GM12878 (cell line): ENCODE measurements at regions not wholly inside any gene's neighbourhood (a gene's known extent, or its start where the extent isn't known, plus 50 kb on each side); places are given as distances from the start of the nearest gene placed in this dataset.
"Not testable (repeated sequence)": the region's sequence is repeated elsewhere in the genome, so short reads cannot be mapped to it uniquely, and the experiment has no call there.

ENCODE experiments used
- ATAC-seq: fragments of 200-7000 bp; cut with Tn5 transposase; 3 replicates; pipeline ENCODE4 v1.9.1; 2020; ENCODE audit warnings: mild to moderate bottlenecking, moderate library complexity
- BruUV-seq: library from RNA; stranded (reverse); fragments of 400-500 nt; replicated peaks from 2 replicates; lab custom pipeline; 2021; lab: Mats Ljungman, UMichigan
- CTCF ChIA-PET: fragments of 300-600 bp; sonication (Branson Sonifier 250); formaldehyde crosslinking; extraction: SDS; loops from one replicate; lab custom pipeline; 2021; ENCODE audit warnings: inconsistent platforms; lab: Yijun Ruan, JAX
- POLR2A ChIA-PET: fragments of 350-600 bp; formaldehyde crosslinking; extraction: SDS; loops from one replicate; lab custom pipeline; 2021; ENCODE audit warnings: inconsistent platforms; lab: Charles Lee
- RAD21 ChIA-PET: fragments of 300-600 bp; sonication (Branson Sonifier 250); formaldehyde crosslinking; loops from one replicate; lab custom pipeline; 2023; ENCODE audit warnings: antibody characterized with exemption; ENCODE audit not compliant: unreplicated experiment; lab: Charles Lee
- SMC1A ChIA-PET: fragments of 300-600 bp; sonication (Branson Sonifier 250); formaldehyde crosslinking; loops from one replicate; lab custom pipeline; 2023; ENCODE audit not compliant: unreplicated experiment, uncharacterized antibody; lab: Charles Lee
- DNase-seq: peaks from one replicate; pipeline ENCODE4 v3.0.0-alpha.2; 2011; ENCODE audit warnings: low read depth, low spot score
- FAIRE-seq: peaks from 3 replicates; lab custom pipeline; 2011; peaks lifted over from hg19 to GRCh38; lab: Jason Lieb, UNC
- H2AFZ ChIP-seq: 2 replicates; pipeline ENCODE4 v1.6.0; 2011; ENCODE audit warnings: low read depth, low read length, control low read depth; ENCODE audit not compliant: control insufficient read depth
- H3K27ac ChIP-seq: 2 replicates; pipeline ENCODE4 v1.5.1; 2011; ENCODE audit warnings: control low read depth; ENCODE audit not compliant: control insufficient read depth, insufficient read depth
- H3K27me3 ChIP-seq, 2 experiments: replicated peaks in 1 of 2; 2 replicates each; pipeline versions ENCODE4 v1.6.0 to v1.6.1; 2011; ENCODE audit warnings: low read length in 1 of 2; ENCODE audit not compliant: control insufficient read depth in 2 of 2, insufficient read depth in 2 of 2
- H3K36me3 ChIP-seq, 2 experiments: 2 replicates each; pipeline ENCODE4 v1.5.1; 2011; ENCODE audit warnings: low read length in 1 of 2; ENCODE audit not compliant: control insufficient read depth in 2 of 2, insufficient read depth in 2 of 2
- H3K4me1 ChIP-seq: 2 replicates; pipeline ENCODE4 v1.6.1; 2011; ENCODE audit warnings: mild to moderate bottlenecking, low read length, moderate library complexity, mixed read lengths; ENCODE audit not compliant: control insufficient read depth, insufficient read depth
- H3K4me2 ChIP-seq: 2 replicates; pipeline ENCODE4 v1.6.0; 2011; ENCODE audit warnings: control low read depth; ENCODE audit not compliant: control insufficient read depth, insufficient read depth
- H3K4me3 ChIP-seq: fragments of 200-600 bp; sonication (generic); 2 replicates; pipeline ENCODE4 v1.5.1; 2016
- H3K79me2 ChIP-seq: 2 replicates; pipeline ENCODE4 v1.6.0; 2011; ENCODE audit warnings: low read length; ENCODE audit not compliant: control insufficient read depth, insufficient read depth
- H3K9ac ChIP-seq: 2 replicates; pipeline ENCODE4 v1.8.0; 2011; ENCODE audit warnings: low read length, control low read depth, mixed read lengths; ENCODE audit not compliant: control insufficient read depth, insufficient read depth
- H3K9me3 ChIP-seq: replicated peaks from 3 replicates; pipeline ENCODE4 v1.5.1; 2011; ENCODE audit warnings: mild to moderate bottlenecking, low read length; ENCODE audit not compliant: control insufficient read depth, insufficient read depth
- H4K20me1 ChIP-seq: 2 replicates; pipeline ENCODE4 v1.6.0; 2011; ENCODE audit not compliant: control insufficient read depth, insufficient read depth
- BCL11A ChIP-seq: IDR thresholded peaks from 2 replicates; pipeline ENCODE4 v1.6.1; 2011; ENCODE audit warnings: low read depth, low read length
- BRCA1 ChIP-seq: IDR thresholded peaks from 2 replicates; pipeline ENCODE4 v1.6.1; 2011; ENCODE audit warnings: low read depth, low read length, improper control_type of control experiment
- ETV6 ChIP-seq, 2 experiments: fragments of 450-650 bp in 1 of 2; IDR thresholded peaks in 1 of 2; conservative IDR thresholded peaks in 1 of 2; 2 replicates each; pipeline ENCODE4 v1.6.1; 2014; ENCODE audit warnings: antibody characterized with exemption in 1 of 2, borderline replicate concordance in 1 of 2, low read depth in 1 of 2, mild to moderate bottlenecking in 1 of 2, moderate library complexity in 1 of 2
- HDAC2 ChIP-seq: fragments of 200-600 bp; sonication (generic); IDR thresholded peaks from 2 replicates; pipeline ENCODE4 v1.6.1; 2017
- HDGF ChIP-seq: fragments of 450-650 bp; IDR thresholded peaks from 2 replicates; pipeline ENCODE4 v1.6.1; 2016; ENCODE audit warnings: antibody characterized with exemption
- NFYA ChIP-seq: IDR thresholded peaks from 2 replicates; pipeline ENCODE4 v1.6.1; 2011; ENCODE audit warnings: low read depth, mild to moderate bottlenecking, low read length, improper control_type of control experiment, borderline replicate concordance
- NR2C1 ChIP-seq: fragments of 450-650 bp; IDR thresholded peaks from 2 replicates; pipeline ENCODE4 v1.6.1; 2017; ENCODE audit warnings: antibody characterized with exemption, mild to moderate bottlenecking, moderate library complexity
- POLR2AphosphoS5 ChIP-seq: IDR thresholded peaks from 2 replicates; pipeline ENCODE4 v1.6.1; 2011; ENCODE audit warnings: mild to moderate bottlenecking, low read length, inconsistent platforms
- SPI1 ChIP-seq: IDR thresholded peaks from 2 replicates; pipeline ENCODE4 v1.6.1; 2011; ENCODE audit warnings: low read depth, mild to moderate bottlenecking, low read length, moderate library complexity, borderline replicate concordance; ENCODE audit not compliant: insufficient read depth
- STAT3 ChIP-seq: IDR thresholded peaks from 2 replicates; pipeline ENCODE4 v1.6.1; 2011; ENCODE audit warnings: low read depth, low read length, improper control_type of control experiment
- ZBED1 ChIP-seq: IDR thresholded peaks from 2 replicates; pipeline ENCODE4 v1.6.1; 2016; ENCODE audit warnings: borderline replicate concordance
- WGBS: methylation state at CpG from one replicate; pipeline ENCODE4 v1.1.6; 2016; ENCODE audit warnings: low lambda C conversion rate; ENCODE audit not compliant: insufficient replicate concordance, insufficient coverage; ENCODE audit errors: missing lambda C conversion rate; 5-methylcytosine and 5-hydroxymethylcytosine counted together
- in situ Hi-C: fragments of 300-500 bp; cut with MboI; formaldehyde crosslinking; loops from 9 replicates; pipeline ENCODE4 v1.14.3; 2018; ENCODE audit warnings: mixed read lengths
- intact Hi-C: fragments of 100-400 bp; cut with micrococcal nuclease; formaldehyde crosslinking; loops from one replicate; pipeline ENCODE4 v1.14.2; 2022; ENCODE audit not compliant: unreplicated experiment
- TF ChIP-seq, protein P1 (sequence below): fragments of 450-650 bp; IDR thresholded peaks from 2 replicates; pipeline ENCODE4 v1.6.1; 2018; ENCODE audit warnings: borderline replicate concordance, mild to moderate bottlenecking; ENCODE audit not compliant: partially characterized antibody
- TF ChIP-seq, protein P2 (sequence below): fragments of 450-650 bp; IDR thresholded peaks from 2 replicates; pipeline ENCODE4 v1.6.1; 2014; ENCODE audit warnings: mild to moderate bottlenecking

DNA sequence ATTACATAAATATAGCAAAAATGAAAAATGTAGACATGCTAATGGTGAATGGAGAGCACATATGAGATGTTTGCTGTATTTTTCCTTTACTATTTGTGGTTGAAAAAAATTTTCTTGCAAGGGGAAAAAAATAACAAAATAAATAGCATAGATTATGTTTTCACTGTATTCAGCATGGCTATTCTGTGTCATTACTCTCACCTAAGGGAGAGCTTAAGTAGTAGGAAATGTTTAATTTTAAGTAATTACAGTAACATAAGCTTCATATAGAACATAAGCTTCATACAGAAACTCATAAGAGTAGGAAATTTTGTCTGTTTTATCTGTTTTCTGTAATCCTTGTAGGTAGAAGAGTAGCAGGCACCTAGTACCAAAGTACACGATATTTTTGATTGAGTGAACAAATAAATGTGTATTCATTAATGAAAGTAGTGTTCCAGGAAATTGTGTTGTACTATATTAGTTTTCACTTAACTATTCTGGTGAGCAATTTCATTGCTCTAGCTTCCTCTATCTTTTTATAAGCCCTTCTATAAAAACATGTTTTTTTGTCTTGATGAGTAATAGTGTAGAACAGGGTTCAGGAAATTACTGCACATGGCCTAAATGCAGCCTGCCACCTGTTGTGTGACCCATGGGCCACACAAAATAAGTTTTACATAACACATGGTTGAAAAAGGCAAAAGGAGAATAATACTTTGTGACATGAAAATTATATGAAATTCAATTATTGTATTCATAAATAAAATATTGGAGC lies 1025.0 kb upstream of the CDH10 start (continued):
- TF ChIP-seq SPI1 (no peak), HDAC2 (no peak)

DNA sequence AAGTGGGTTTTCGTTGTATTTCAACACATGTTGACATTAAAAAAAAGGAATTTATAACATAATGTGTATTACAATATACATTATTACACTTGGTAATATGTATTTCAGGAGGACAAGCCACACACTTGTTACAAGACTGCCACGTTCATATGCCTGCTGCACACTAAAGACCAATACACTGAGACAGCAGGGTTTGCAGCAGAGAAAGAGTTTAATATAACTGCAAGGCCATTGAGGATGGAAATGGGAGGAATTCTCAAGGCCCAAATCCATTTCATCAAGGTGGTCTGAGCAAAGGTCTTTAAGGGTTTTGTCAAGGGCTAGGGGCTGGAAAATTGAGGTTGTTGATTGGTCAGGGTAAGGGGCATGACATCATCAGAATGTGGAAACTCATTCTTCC lies 1017.8 kb upstream of the CDH10 start:
- no peaks in the 10 kb centered on the region for H4K20me1 ChIP-seq
- no peaks in the 10 kb centered on the region; the same call in 2 of the 3 replicates for H3K9me3 ChIP-seq
- in situ Hi-C loops: no loop called here
- H3K4me1 ChIP-seq: no peaks in the 10 kb centered on the region
- ChIA-PET RAD21 (no interaction called here), POLR2A (no interaction called here), SMC1A (no interaction called here), CTCF (no interaction called here)
- TF ChIP-seq BRCA1 (no peak), BCL11A (no peak), NR2C1 (no peak), STAT3 (no peak), ETV6 (conservative IDR thresholded peaks at IDR 0.05 in 1 of 2, IDR thresholded peaks at IDR 0.05 in 1 of 2; ENCODE audit: borderline replicate concordance in 1 of 2, low read depth in 1 of 2) (no peak), NFYA (no peak), ZBED1 (no peak), POLR2AphosphoS5 (no peak), HDGF (no peak)
- TF ChIP-seq, protein P1, sequence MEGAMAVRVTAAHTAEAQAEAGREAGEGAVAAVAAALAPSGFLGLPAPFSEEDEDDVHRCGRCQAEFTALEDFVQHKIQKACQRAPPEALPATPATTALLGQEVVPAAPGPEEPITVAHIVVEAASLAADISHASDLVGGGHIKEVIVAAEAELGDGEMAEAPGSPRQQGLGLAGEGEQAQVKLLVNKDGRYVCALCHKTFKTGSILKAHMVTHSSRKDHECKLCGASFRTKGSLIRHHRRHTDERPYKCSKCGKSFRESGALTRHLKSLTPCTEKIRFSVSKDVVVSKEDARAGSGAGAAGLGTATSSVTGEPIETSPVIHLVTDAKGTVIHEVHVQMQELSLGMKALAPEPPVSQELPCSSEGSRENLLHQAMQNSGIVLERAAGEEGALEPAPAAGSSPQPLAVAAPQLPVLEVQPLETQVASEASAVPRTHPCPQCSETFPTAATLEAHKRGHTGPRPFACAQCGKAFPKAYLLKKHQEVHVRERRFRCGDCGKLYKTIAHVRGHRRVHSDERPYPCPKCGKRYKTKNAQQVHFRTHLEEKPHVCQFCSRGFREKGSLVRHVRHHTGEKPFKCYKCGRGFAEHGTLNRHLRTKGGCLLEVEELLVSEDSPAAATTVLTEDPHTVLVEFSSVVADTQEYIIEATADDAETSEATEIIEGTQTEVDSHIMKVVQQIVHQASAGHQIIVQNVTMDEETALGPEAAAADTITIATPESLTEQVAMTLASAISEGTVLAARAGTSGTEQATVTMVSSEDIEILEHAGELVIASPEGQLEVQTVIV: no peak
- TF ChIP-seq, protein P2, sequence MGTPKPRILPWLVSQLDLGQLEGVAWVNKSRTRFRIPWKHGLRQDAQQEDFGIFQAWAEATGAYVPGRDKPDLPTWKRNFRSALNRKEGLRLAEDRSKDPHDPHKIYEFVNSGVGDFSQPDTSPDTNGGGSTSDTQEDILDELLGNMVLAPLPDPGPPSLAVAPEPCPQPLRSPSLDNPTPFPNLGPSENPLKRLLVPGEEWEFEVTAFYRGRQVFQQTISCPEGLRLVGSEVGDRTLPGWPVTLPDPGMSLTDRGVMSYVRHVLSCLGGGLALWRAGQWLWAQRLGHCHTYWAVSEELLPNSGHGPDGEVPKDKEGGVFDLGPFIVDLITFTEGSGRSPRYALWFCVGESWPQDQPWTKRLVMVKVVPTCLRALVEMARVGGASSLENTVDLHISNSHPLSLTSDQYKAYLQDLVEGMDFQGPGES: no peak
- H3K27me3 ChIP-seq: no peaks in the 10 kb centered on the region
- no peaks in the 10 kb centered on the region for H3K36me3 ChIP-seq
- H3K4me2 ChIP-seq: no peak overlapping the region
- ATAC-seq (no peak), DNase-seq (no peak), FAIRE-seq (no peak)
- no peak overlapping the region for H3K9ac ChIP-seq
- intact Hi-C loops: no loop called here
- 2% methylated on average over 2 of the region's 2 CpGs for WGBS
- H3K4me3 ChIP-seq: no peak overlapping the region
- no peak overlapping the region for H2AFZ ChIP-seq
- no peaks in the 10 kb centered on the region for H3K79me2 ChIP-seq
- BruUV-seq: no TSS peak
- no peak overlapping the region for H3K27ac ChIP-seq

DNA sequence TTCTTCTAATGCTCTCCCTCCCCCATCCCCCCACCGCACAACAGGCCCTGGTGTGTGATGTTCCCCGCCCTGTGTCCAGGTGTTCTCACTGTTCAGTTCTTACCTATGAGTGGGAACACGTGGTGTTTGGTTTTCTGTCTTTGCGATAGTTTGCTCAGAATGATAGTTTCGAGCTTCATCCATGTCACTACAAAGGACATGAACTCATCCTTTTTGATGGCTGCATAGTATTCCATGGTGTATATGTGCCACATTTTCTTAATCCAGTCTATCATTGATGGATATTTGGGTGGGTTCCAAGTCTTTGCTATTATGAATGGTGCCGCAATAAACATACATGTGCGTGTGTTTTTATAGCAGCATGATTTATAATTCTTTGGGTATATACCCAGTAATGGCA lies 1005.5 kb upstream of the CDH10 start:
- FAIRE-seq, BruUV-seq, DNase-seq, CTCF ChIA-PET, intact Hi-C loops, H3K4me2 ChIP-seq, H2AFZ ChIP-seq, H3K9ac ChIP-seq, H3K4me3 ChIP-seq, H3K27ac ChIP-seq, H3K27me3 ChIP-seq, SMC1A ChIA-PET, POLR2A ChIA-PET, H3K9me3 ChIP-seq, H3K36me3 ChIP-seq, ATAC-seq, H3K79me2 ChIP-seq, in situ Hi-C loops, RAD21 ChIA-PET, H4K20me1 ChIP-seq, H3K4me1 ChIP-seq: not testable (repeated sequence)
- 30% methylated on average over 7 of the region's 7 CpGs for WGBS
